Ovary (tissue), 7 donors: ENCODE measurements at regions not wholly inside any gene's neighbourhood (a gene's known extent, or its start where the extent isn't known, plus 50 kb on each side); places are given as distances from the start of the nearest gene placed in this dataset.
"Not testable (repeated sequence)": the region's sequence is repeated elsewhere in the genome, so short reads cannot be mapped to it uniquely, and the experiment has no call there.

Experiments used
- DNase-seq, 5 donors: peaks; one replicate each; pipeline ENCODE4 v3.0.0-alpha.2; 2019 to 2020
- H3K27ac ChIP-seq, 2 donors: fragments of 200-600 bp; one replicate each; pipeline versions ENCODE4 v1.5.1 to v1.8.0; 2019 to 2022
- H3K27me3 ChIP-seq: fragments of 200-600 bp; one replicate; pipeline ENCODE4 v1.8.0; 2022
- H3K36me3 ChIP-seq: fragments of 200-600 bp; sonication (generic); one replicate; pipeline ENCODE4 v1.5.1; 2019
- H3K4me1 ChIP-seq: one replicate; pipeline ENCODE4 v1.8.1; 2013; ENCODE audit warnings: mild to moderate bottlenecking, moderate library complexity; ENCODE audit not compliant: insufficient read depth
- H3K4me3 ChIP-seq: fragments of 200-600 bp; sonication (generic); one replicate; pipeline ENCODE4 v1.5.1; 2017
- H3K9me3 ChIP-seq, 2 donors: fragments of 200-600 bp in 1 of 2; sonication (generic) in 1 of 2; one replicate each; pipeline versions ENCODE4 v1.5.1 to v1.8.1; 2013 to 2019; ENCODE audit warnings: mild to moderate bottlenecking in 1 of 2, moderate library complexity in 1 of 2
- EP300 ChIP-seq: sonication (generic); formaldehyde crosslinking; IDR thresholded peaks from one replicate; pipeline ENCODE4 v1.6.1; 2017; ENCODE audit warnings: antibody characterized with exemption
- POLR2A ChIP-seq: fragments of 450-650 bp; IDR thresholded peaks from one replicate; pipeline ENCODE4 v1.6.1; 2017; ENCODE audit warnings: antibody characterized with exemption, mild to moderate bottlenecking, moderate library complexity
- WGBS, 3 donors: extraction: QIAGEN DNeasy Blood & Tissue Kit in 1 of 3; methylation state at CpG; one replicate each; pipeline versions ENCODE4 v1.1.5 to v1.1.7; 2013 to 2017; 5-methylcytosine and 5-hydroxymethylcytosine counted together
- intact Hi-C, 4 donors: fragments of 100-400 bp; cut with DNase I; formaldehyde crosslinking; loops; one replicate each; pipeline versions ENCODE4 v1.11.0 to v1.15.1; 2022 to 2023
- TF ChIP-seq, protein P1 (sequence below), 3 donors: fragments of 450-650 bp in 2 of 3; fragments of 200-600 bp in 1 of 3; IDR thresholded peaks; one replicate each; pipeline versions ENCODE4 v1.5.1 to v1.8.0; 2016 to 2022; ENCODE audit warnings: antibody characterized with exemption in 3 of 3, mild to moderate bottlenecking in 1 of 3
- donor health status: DM: no; HTN: no; CAD: no; lungs with moderate emphysema.
- donor health status: DM: no; HTN: no; CAD: no.
- donor health status: Bipolar disorder and iron deficiency.
- donor health status: DM: no; HTN: no; CAD: no.
- donor health status: DM: yes; HTN: yes; CAD: no.

DNA sequence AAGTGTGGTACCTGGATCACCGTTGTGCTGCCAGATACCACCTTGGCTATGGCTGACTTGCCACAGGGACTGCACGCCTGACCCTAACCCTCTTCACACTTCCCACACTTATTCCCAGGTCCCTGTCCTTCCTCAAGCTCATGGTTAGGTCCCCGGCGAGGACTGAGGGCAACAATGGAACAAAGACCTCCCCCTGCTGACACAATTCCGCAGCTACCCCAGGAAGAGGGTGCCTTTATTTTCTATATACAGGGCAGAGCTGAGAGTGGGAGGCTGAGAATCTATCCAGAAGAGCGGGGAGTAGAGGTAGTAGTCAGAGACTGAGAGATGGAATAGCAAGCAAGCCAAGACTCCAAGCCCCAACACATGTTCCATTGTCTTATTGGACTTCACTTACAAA lies 118.1 kb upstream of the SEM1 start:
- no peaks in the 10 kb centered on the region for H3K27me3 ChIP-seq
- no peaks in the 10 kb centered on the region for H3K36me3 ChIP-seq
- DNase-seq, result no peak
- no peak overlapping the region for H3K27ac ChIP-seq
- H3K4me1 ChIP-seq, result no peaks in the 10 kb centered on the region
- H3K4me3 ChIP-seq, result no peak overlapping the region
- no peaks in the 10 kb centered on the region for H3K9me3 ChIP-seq
- intact Hi-C loops, result no loop called here
- WGBS, 3 donors, result 94 to 96% (median 94%) methylated on average over 6 of the region's 6 CpGs
- TF ChIP-seq, protein P1, sequence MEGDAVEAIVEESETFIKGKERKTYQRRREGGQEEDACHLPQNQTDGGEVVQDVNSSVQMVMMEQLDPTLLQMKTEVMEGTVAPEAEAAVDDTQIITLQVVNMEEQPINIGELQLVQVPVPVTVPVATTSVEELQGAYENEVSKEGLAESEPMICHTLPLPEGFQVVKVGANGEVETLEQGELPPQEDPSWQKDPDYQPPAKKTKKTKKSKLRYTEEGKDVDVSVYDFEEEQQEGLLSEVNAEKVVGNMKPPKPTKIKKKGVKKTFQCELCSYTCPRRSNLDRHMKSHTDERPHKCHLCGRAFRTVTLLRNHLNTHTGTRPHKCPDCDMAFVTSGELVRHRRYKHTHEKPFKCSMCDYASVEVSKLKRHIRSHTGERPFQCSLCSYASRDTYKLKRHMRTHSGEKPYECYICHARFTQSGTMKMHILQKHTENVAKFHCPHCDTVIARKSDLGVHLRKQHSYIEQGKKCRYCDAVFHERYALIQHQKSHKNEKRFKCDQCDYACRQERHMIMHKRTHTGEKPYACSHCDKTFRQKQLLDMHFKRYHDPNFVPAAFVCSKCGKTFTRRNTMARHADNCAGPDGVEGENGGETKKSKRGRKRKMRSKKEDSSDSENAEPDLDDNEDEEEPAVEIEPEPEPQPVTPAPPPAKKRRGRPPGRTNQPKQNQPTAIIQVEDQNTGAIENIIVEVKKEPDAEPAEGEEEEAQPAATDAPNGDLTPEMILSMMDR (IDR thresholded peaks at IDR 0.05), result no peak
- TF ChIP-seq POLR2A, result no peak
- TF ChIP-seq EP300, result no peak

DNA sequence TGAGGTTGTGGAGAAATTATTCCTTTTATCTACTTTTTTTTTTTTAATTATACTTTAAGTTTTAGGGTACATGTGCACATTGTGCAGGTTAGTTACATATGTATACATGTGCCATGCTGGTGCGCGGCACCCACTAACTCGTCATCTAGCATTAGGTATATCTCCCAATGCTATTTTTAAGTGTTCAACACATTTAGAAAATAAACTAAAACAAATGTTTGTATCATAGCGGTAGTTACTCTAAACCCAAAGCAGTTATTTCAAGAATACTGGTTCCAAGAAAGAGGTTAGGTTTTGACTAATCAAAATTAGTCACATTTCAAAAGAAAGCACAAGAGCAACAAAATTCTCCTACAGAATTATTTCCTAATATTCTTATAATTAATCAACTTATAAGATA lies 119.5 kb upstream of the SEM1 start:
- H3K4me3 ChIP-seq, H3K27me3 ChIP-seq, H3K36me3 ChIP-seq, intact Hi-C loops, H3K4me1 ChIP-seq, H3K9me3 ChIP-seq, DNase-seq, H3K27ac ChIP-seq: not testable (repeated sequence)
- WGBS, 3 donors, result 82 to 90% (median 85%) methylated on average over 4 of the region's 4 CpGs

DNA sequence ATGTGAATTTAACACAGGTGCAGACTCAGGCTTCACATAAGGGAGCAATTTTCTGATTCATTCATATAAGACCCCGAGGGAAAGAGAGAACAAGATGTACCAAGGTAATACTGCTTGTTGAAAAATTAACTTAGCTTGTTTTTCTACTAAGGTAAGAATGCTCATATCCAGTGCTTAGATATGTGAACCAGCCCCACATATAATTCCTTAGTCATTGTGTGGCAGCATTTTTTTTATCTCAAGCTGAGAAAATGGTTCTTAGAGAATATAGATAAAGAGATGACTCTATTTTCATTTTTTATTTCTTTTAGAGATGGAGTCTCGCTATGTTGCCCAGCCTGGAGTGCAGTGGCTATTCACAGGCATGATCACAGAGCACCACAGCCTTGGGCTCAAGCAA lies 121.8 kb upstream of the SEM1 start:
- Histone ChIP-seq H3K27ac (no peak overlapping the region), H3K4me1 (no peaks in the 10 kb centered on the region), H3K4me3 (no peak overlapping the region), H3K9me3 (no peaks in the 10 kb centered on the region), H3K27me3 (no peaks in the 10 kb centered on the region), H3K36me3 (no peaks in the 10 kb centered on the region)
- TF ChIP-seq POLR2A (no peak), EP300 (no peak)
- TF ChIP-seq, protein P1 (IDR thresholded peaks at IDR 0.05), result no peak
- DNase-seq, result no peak
- intact Hi-C loops, result no loop called here
- 87 to 90% (median 88%) methylated on average over 2 of the region's 2 CpGs for WGBS, 3 donors

DNA sequence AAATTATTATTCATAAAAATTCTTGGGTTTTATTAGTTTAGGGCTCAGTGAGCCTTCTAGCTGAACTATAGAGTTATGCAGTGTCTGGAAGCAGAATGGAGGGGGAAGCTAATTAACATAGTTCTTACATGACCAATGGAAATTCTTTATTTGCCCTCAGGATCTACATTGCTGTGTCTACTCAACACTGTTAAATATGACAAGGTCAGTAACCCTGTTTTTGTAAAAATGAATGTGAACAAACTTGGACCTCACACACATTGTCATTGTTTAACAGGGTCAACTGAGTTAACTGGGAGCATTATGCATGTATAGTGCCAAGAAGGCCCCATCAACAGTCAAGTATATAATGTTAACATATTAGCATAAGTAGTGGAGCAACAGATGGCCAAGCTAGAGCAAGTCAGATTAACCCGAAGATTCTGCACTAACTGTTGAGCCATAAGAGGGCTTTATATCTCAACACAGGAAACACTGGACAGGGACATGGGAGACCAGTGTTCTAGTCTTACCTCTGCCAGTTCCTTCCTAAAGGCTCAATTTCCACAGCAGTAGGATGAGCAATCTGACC lies 122.5 kb upstream of the SEM1 start:
- H3K4me3 ChIP-seq, result no peak overlapping the region
- TF ChIP-seq POLR2A (no peak), EP300 (no peak)
- TF ChIP-seq, protein P1 (IDR thresholded peaks at IDR 0.05), result no peak
- H3K27ac ChIP-seq, result no peak overlapping the region
- DNase-seq, result no peak
- H3K9me3 ChIP-seq, result no peaks in the 10 kb centered on the region
- H3K36me3 ChIP-seq, result no peaks in the 10 kb centered on the region
- H3K27me3 ChIP-seq, result no peaks in the 10 kb centered on the region
- 82 to 100% (median 91%) methylated on average over 1 of the region's 1 CpG for WGBS, 3 donors
- intact Hi-C loops, result no loop called here
- no peaks in the 10 kb centered on the region for H3K4me1 ChIP-seq

DNA sequence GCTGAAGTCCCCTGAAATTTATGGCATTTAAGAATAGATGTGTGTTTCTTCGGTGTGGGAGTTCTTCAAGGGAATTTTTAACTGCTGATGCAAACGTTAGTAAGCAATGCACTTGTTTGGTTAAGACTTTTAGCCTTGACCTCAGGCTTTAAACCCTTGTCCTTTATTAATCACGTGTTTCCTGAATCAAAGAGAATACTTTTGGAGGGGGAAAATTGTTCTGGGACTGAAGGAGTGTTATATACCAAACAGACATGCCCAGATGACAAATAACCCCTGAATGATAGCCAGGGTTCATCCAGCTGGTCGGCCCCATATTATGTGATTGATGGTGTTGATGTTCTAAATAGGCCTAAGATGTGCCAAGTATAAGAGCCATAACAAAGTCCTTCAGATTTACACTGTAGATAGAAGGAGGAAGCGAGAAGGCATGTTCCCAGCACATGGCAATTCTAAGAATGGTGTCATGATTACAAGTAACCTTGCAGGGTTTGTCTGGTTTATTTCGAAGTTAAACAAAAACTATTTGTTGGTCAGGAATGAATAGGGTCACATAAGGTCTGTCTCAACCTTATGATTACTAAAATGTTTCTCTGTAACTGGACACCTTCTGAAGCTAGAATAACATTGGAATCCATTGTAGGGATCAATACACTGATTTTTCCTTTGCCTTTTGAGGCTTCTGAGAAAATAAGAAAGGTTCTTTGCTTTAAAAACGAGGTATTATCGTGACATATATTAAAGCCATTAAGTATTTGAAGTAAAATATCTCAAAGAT lies 124.2 kb upstream of the SEM1 start:
- TF ChIP-seq POLR2A (no peak), EP300 (no peak)
- TF ChIP-seq, protein P1 (IDR thresholded peaks at IDR 0.05), result no peak
- 24 to 30% (median 28%) methylated on average over 8 of the region's 8 CpGs for WGBS, 3 donors
- Histone ChIP-seq H3K27ac (no peak overlapping the region), H3K36me3 (no peaks in the 10 kb centered on the region), H3K27me3 (no peaks in the 10 kb centered on the region), H3K4me3 (no peak overlapping the region), H3K9me3 (no peaks in the 10 kb centered on the region), H3K4me1 (peaks cover 2% of the 10 kb centered on the region)
- intact Hi-C loops, result no loop called here
- DNase-seq, result no peak
